IMR-90 (cell line): ENCODE measurements at regions not wholly inside any gene's neighbourhood (a gene's known extent, or its start where the extent isn't known, plus 50 kb on each side); places are given as distances from the start of the nearest gene placed in this dataset.

Experiments used
- SMC3 ChIP-seq: fragments of 150-350 bp; IDR thresholded peaks from 2 replicates; pipeline ENCODE4 v1.6.1; 2016; ENCODE audit warnings: low read depth, mild to moderate bottlenecking, antibody characterized with exemption, low read length, moderate library complexity
- TF ChIP-seq, protein P1 (sequence below): conservative IDR thresholded peaks from 2 replicates; pipeline ENCODE4 v1.5.1; 2012; ENCODE audit warnings: mild to moderate bottlenecking, low read depth, low read length, improper control_type of control experiment

- TF ChIP-seq, protein P1, sequence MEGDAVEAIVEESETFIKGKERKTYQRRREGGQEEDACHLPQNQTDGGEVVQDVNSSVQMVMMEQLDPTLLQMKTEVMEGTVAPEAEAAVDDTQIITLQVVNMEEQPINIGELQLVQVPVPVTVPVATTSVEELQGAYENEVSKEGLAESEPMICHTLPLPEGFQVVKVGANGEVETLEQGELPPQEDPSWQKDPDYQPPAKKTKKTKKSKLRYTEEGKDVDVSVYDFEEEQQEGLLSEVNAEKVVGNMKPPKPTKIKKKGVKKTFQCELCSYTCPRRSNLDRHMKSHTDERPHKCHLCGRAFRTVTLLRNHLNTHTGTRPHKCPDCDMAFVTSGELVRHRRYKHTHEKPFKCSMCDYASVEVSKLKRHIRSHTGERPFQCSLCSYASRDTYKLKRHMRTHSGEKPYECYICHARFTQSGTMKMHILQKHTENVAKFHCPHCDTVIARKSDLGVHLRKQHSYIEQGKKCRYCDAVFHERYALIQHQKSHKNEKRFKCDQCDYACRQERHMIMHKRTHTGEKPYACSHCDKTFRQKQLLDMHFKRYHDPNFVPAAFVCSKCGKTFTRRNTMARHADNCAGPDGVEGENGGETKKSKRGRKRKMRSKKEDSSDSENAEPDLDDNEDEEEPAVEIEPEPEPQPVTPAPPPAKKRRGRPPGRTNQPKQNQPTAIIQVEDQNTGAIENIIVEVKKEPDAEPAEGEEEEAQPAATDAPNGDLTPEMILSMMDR, result no peak
- TF ChIP-seq SMC3, result no peak
Observed at GRCh38 chr4:135032670-135033069, 831.1 kb upstream of the PABPC4L start.
